Kidney tubule cell (primary cell): ENCODE measurements at regions not wholly inside any gene's neighbourhood (a gene's known extent, or its start where the extent isn't known, plus 50 kb on each side); places are given as distances from the start of the nearest gene placed in this dataset.
A peak's percentile ranks its signal among the peaks of the same experiment; 100 is the strongest.

Experiments used
- DNase-seq: peaks from one replicate; pipeline ENCODE4 v3.0.0-alpha.2; 2018; ENCODE audit warnings: low spot score

DNA sequence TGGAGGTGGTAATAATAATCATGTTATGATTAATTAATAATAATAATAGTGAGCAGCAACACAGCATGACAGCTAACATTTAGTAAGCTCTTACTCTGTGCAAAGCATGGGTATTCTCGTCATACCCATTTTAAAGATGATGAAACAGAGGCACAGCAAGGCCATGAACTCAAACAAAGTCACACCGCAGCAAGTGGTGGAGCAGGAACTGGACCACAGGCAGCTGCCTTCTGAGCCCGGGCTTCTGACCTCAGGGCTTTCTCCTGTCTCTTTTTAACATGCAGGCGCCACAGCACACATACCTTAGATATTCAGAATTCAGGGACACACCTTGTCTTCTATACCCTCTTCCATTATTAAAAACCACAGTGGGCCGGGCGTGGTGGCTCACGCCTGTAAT lies 50.7 kb upstream of the SPATA12 start:
- no peak for DNase-seq

DNA sequence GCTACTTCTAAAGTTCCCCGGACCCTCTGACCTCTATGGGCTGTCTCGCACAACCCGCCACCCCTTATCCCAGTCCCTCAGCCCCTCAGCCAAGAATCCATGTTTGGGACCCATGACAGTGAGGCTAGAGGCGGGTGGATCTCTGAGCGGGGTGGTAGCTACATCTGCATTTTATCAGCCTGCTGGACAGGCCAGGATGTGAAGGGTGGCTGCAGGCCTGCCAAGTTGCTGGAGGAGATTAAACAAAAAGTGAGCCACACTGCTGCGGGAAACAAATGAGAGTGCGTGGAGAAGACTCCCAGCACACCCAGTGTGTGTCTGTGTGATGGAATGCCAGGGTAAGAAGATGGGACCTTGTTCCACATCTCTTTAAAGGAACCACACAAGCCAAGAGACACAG lies 51.1 kb upstream of the SPATA12 start:
- no peak for DNase-seq

DNA sequence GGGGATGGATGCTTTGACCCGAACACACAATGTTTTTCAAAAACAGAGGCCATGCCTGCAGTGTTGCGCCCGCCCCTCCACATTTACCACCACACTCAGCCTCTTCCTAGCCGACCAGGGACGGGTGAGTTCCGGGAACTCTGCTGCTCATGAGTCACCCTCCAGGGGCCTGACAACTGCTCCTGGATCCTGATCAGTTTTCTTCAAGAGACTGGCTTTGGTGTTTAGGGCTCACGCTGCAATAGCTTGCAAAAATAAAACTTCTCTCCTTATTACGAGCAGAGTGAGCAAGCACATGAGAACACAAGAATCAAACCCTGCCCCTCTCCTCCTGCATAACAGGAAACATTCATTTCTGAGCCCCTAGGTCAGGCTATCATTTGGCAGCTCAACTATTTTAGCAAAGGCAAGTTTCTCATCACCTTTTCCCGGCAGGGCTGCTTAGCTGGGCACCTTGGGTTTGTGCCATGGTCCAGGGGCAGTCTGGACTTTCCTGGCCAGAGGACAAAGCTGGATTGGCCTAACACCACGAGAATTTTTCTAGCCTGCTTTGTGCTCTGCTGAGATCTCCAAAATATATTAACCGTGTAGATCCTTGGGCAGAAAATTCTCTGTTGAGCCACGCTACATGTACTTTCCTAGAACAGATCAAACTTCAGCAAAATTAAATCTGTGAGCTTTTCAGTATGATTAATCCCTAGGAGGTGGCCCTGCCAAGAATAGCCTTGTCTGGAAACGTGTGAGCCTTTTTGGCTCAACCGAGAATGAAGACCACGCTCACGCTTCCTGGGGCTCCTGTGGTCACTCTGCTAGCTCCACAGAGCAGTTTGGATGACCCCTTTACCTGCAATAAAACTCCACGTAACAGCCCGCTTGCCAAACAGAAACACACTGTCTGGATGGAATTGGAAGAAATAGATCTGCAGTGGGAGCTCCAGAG lies 52.7 kb upstream of the SPATA12 start:
- peak; percentile 87 for DNase-seq

DNA sequence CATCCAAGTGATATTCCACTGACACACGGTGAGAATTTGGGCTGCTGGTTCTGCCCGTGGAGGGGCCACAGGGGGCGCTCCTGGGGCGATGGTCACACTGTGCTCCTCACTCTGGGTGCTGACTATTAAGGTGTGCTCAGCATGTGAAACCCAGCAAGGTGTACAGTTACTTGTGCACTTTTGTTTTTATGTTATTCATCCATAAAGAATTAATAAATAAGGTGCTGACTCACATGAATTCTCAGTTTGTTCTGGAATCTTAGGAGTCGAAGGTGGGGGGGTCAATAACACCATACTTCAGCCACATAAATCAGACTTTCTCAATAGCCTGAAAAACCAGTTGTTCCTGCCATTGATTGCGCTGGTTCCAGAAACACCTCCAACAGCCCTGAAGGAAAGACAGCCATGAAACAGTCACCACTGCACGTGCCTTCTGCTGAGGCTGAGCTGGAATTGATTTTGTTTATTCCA lies 53.5 kb upstream of the SPATA12 start:
- DNase-seq = peak; percentile 74

DNA sequence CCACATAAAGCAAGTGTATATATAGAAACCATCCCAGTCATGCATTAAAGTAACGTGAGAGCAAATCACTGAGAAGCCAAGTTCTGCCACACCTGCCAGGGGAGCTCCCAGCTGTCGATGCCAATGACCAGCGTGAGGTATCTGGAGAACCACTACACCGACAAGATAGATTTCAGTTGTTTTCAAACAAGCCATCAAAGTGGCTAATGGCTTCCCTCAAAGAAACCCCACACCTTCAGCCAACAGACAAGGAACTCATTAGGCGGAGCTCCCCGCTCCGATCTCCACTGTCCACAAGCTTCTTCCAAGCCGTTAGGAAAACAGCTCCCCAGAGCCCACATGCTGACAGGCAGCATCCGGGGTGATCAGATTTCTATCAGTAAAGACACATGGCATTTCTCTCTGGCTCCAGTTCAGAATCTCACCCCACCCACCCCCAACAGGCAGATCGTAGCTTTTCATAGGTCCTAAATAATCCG lies 54.2 kb upstream of the SPATA12 start:
- no peak for DNase-seq

DNA sequence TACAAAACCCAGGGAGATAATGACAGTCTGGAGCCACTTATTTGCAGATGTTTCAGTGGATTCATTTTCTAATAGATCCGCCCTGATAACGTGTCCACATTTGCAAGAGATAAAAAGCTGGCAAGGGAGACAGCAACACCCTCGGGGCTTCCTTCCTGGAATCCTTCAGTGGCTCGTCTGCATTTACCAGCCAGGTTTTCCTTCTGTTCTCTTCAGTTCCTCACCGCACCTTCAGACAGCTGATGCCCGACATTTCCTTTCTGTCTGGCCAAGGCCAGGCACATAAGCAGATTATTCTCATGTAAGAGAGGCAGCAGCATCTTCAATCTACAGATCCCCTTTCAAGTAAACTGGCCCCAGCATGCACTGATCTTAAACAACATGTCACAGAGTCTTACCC lies 56.2 kb upstream of the SPATA12 start:
- DNase-seq = no peak

DNA sequence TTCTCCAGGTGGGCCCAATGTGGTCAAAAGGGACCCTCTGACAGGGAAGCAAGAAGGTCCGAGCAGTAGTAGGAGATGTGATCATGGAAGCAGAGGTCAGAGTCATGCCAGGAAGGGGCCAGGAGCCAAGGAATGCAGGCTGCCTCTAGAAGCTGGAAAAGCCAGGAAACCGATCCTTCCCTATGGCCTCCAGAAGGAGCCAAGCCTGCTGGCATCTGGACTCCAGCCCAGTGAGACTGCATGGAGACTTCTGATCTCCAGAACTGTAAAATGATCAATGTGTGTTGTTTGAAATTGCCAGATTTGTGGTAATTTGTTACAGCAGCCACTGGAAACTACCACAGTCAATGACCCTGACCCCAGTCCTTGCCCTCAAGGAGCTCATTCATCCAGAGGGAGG lies 56.8 kb upstream of the SPATA12 start:
- no peak for DNase-seq

DNA sequence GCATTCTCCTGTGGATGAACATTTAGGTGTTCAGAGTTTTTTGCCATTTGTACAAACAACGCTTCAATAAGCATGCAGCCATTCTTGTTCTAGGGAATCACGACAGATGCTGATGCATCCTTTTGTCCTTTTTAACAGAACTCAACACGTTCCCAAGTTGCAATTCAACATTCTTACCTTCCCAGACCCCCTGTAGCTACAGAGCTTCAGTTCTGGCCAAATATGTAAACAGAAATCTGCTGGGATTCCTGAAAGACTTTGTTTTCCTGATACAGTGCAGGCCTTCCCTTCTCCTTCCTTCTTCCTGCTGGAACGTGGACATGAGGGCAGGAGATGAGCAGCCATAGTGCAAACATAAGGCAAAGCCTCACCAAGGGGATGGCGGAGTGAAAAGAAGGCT lies 59.1 kb upstream of the SPATA12 start:
- no peak for DNase-seq

DNA sequence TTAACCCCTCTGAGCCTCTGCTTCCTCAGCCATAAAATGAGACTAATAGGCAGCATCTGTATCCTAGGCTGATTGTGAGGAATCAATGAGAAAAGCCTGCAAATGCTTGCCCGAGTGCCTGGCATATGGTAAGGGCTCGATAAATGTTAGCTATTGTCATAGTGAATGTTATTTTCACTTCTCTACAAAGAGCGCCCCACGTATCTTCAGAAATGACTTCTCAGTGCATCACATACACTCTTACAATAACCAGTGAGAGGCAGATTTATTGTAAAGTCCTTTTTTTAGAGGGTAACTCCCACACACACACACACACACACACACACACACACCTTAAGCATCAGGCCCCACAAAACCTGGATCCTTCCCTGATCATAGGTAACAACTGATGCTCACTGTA lies 60.5 kb upstream of the SPATA12 start:
- no peak for DNase-seq

DNA sequence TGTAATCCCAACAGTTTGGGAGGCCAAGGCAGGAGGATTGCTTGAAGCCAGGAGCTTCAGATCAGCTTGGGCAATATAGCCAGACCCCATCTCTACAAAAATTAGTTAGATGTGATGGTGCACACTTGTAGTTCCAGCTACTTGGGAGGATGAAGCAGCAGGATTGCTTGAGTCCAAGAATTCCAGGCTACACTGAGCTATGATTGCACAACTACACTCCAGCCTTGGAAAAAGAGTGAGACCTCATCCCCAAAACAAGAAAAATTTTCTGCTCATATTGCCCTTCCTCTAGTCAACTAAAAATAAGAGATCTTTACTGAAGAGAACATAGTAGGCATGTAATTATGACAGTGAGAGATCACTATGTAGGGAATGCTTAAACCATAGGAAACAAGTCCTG lies 60.9 kb upstream of the SPATA12 start:
- DNase-seq = no peak

DNA sequence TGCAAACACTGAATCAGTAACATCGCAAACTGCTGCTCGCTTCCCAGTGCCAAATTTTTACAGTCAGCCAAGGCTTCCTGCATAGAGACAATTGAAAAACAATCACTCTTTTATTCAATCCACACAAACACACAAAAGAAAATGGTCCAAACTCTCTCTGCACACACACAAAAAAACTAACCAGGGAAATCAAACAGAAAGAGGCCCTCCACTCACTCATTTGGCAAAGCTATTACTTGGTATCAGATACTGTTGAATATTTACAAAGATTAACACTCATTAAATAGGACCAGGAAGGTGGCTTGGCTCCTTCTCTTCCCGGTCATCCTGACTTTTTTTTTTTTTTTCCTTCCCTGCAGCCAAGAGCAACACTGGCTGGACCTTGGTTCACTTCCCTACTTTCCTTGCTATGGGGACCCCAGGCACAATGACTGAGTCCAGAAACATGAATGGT lies 62.4 kb upstream of the SPATA12 start:
- no peak for DNase-seq

DNA sequence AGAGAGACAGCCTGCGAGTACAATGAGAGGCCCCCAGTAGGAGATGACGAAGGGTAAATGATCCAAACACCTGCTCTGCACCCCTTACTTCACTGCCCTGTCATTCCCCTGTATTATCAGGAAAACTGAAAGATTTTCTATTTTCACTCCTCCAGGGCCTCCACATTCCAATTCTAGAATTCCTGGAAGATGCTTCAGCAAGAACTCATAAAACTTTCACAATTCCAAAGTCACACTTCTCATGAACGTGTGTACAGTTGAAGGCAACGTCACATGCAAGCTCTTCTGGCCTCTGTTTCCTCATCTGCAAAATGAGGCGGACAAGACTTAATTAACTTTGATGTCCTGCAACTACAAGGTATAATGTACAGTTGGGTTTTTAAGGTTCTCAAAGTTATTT lies 62.8 kb upstream of the SPATA12 start:
- DNase-seq = no peak

DNA sequence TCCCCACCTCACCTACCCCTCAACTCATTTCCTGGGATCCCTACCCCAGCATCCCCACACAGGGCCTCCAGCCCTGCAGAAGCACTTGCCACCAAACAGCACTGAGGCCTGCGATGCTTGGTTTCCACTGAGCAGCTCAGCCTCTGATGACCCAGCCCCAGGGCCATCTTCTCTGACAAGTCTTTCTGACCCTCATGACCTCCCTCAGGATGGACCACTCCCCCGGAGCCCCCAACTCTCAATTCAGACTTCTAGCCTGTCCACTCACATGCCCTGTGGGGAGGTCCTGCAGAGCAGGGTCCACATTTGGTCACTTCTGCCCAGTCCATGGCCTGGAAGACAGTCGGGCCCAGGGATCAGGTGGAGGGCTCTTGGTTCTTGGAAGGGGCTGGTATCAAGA lies 63.4 kb upstream of the SPATA12 start:
- DNase-seq = no peak

DNA sequence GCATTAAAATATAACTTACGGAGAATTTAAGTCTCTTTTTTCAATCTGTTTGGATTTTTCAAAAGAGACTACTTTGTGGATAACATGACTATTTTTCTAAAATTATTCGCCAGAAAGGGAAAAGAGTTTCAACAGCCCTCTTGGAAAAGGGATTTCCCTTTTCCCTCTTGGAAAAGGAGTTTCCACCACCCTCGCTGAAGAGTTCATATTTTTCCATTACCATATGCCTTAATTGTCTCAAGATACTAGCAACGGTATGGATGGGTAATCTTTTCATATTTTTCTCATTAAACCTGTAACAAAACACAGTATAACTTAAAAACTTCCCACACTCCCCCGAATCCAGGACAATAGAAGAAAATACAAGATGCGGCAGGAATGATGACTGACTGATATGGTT lies 66.1 kb upstream of the SPATA12 start:
- DNase-seq = no peak

DNA sequence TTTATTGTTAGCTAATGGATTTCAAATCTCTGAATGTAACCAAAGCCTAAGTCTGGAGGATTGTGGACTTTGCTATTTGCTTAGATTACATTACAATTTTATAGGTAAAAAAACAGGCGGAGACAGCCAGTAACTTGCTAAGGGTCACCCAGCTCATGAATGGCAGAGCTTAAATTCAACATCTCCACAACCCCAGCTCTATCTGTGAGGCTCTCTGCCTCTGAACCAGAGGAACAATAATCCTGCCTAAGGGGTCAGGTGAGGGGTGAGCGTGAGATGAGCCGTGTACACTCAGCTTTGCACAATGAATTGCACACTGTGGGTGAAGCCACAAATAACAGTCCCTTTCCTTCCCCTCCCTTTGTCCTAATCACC lies 69.8 kb upstream of the SPATA12 start:
- DNase-seq = no peak

DNA sequence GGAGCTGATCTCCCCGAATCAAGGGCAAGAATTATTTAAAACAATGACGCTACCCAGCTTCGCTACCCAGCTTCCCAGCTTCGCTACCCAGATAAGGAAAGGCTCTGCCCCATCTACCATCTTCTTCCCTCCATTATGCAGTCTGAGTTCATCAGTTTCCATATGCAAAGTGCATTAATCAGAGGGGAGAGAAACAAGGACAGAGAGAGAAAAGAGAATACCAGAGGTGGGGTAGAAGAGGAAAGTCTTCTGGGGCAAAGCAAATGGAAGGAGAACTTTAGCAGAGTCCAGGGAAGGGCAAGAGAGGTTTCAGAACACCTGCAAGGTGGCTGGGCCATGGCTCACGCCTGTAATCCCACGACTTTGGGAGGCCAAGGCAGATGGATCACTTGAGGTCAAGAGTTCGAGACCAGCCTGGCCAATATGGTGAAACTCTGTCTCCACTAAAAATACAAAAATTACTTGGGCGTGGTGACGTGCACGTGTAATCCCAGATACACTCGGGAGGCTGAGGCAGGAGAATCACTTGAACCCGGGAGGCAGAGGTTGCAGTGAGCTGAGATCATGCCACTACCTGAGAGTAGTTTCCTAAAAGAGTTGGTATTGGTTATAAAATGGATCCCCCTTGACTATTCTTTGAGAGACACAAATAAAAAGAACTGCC lies 70.4 kb upstream of the SPATA12 start:
- no peak for DNase-seq

DNA sequence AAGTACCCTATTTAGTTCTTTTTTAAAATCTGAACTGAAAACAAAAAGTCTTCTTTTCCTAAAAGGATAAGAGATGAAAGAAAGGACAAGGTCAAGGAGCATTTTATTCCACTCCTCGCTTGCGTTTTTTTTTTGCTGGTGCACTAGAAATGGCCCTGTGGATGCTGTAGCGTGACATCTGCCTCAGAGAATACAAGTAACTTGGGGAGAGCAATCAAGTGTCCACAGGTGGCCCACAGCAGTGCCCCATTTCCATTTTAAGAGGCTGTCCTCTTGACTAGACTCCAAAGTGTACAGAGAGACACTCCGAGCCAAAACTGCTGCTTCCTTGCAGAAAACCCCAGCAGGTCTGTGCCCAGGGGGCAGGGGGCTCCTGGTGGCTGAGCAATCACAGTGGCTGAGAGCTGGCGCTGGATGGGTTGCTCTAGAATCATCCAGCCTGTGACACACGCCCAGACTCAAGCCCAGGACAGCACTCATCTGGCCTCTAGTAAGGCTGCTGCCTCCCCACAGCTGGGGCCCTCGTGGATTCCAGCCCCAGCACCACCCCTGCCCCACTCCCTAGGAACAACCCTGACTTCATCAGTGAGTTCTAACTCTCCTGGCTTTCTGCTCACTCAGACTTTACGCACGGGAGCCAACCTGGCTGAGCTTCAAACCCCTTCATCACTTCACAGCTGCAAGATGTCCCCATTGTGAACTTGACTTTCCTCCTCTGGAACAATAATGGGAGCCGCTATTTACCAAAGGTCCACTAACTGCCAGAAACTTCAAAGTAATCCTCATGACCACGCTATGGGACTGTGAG lies 71.1 kb upstream of the SPATA12 start:
- DNase-seq = no peak

DNA sequence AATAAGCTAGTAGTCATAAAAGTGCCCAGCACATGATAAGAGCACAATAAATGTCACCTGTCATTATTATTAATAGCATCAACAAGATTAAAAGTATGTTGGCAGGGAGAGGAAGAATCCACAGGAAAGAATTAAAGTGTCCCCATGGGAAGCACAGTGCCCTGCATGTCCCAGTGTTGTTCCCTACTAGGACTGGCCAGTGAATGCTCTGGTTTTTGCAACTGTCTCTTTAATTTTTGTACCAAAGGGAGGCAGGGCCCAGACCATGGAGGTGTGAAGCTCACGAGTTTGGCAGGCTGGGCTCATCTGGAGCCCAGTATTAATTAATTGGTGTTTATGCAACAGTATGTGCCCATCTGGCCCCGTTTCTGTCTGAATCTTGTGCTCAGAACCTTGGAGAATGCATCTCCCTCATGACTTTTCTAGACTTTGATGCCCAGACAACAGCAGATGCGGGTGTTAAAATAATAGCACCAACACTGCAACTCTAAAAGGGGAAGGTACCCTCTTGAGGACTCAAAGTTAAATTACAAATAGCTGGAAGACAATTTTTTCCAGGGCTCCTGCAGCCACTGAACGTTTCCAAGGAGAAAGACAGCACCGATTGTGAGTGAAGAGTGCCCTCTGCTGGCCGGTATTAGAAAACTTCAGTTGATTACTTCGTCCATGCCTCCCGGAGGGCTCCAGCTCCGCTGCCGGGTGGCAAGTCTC lies 71.9 kb upstream of the SPATA12 start:
- peak; percentile 72 for DNase-seq

DNA sequence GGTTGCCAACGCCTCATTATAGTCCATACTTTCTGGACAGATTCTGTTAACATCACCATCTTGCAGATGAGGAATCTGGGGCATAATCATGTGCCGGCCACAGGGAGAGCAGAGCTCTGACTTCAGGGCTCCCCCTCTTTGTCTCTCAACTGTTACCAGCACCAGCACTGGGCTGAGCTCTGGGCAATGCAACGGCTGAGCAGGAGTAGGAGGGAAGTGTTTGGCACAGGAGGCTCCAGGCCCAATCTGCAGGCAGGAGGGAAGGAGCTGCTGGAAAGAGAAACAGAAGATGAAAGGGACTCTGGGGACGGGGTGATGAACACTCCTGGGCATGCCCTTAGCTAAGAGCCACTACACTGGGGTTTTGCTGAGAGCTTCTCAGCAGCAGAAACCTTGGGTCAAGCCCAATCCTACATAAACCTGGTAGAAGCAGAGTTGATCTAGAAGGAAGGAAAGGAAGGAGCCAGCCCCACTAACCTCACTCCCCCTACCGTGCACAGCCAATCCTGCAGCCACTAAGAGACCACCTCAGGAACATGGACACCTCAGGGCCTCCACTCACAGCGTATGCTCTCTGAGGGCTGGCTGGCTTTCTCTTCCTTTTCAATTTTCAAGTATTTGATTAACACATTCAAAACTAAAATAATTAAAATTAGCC lies 73.1 kb upstream of the SPATA12 start:
- DNase-seq = no peak

DNA sequence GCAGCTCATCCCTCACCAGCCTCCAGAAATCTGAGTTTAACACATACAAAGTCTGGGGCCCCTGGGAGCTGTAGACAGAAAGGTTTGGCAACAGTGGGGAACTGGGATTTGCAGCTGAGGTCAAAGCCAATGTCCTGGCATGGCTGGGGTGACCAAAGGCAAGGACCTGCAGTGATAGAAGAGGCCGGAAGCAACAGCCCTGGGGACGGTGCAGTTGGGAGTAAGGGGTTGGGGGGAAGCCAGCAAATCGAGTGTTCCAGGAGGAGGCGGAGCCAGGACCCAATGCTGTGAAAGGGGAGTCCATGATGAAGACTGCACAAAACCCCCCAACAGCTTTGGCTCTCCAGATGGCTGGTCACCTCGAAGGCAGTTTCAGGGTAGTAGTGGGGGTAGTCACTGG lies 74.1 kb upstream of the SPATA12 start:
- DNase-seq = no peak

DNA sequence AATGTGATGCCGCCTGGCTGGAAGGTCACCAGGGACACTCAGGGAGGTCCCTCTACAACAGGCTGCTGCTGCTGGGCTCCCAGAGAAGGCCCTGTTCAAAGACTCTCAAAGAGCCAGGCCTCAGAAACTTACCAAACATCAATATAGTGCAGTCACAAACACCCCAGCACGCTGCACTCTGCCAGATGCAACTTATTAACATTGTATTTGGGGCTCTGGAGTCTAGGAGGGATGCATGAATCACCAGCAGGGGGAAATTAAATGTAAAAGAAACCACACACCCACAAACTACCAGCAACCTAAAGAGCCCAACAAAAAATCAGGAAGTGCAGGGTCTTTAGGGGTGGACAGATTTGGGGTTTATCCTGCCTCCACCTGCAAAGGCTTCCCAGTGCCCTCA lies 74.6 kb upstream of the SPATA12 start:
- no peak for DNase-seq
